GM23338 (cell line): ENCODE measurements at regions not wholly inside any gene's neighbourhood (a gene's known extent, or its start where the extent isn't known, plus 50 kb on each side); places are given as distances from the start of the nearest gene placed in this dataset.

Experiments used
- ATAC-seq: fragments of 200-7000 bp; cut with Tn5 transposase; 3 replicates; pipeline ENCODE4 v1.9.1; 2020
- DNase-seq: peaks from one replicate; pipeline ENCODE4 v3.0.0-alpha.2; 2015; ENCODE audit warnings: low spot score
- H2AFZ ChIP-seq: fragments of 200-600 bp; sonication (generic); 2 replicates; pipeline ENCODE4 v1.8.0; 2016; ENCODE audit warnings: antibody characterized with exemption, mild to moderate bottlenecking, moderate library complexity
- H3F3A ChIP-seq: fragments of 200-600 bp; sonication (generic); replicated peaks from 2 replicates; pipeline ENCODE4 v1.8.0; 2017; ENCODE audit warnings: antibody characterized with exemption, mixed run types, low read depth
- H3K27ac ChIP-seq: fragments of 200-600 bp; sonication (generic); 2 replicates; pipeline ENCODE4 v1.6.1; 2016; ENCODE audit warnings: low read depth
- H3K27me3 ChIP-seq: fragments of 200-600 bp; sonication (generic); 2 replicates; pipeline ENCODE4 v1.8.0; 2016; ENCODE audit warnings: mild to moderate bottlenecking, mixed run types, moderate library complexity; ENCODE audit not compliant: insufficient read depth
- H3K36me3 ChIP-seq: fragments of 200-600 bp; sonication (generic); 2 replicates; pipeline ENCODE4 v1.8.0; 2016; ENCODE audit warnings: mild to moderate bottlenecking; ENCODE audit not compliant: insufficient read depth
- H3K4me1 ChIP-seq: fragments of 200-600 bp; sonication (generic); 2 replicates; pipeline ENCODE4 v1.8.0; 2016; ENCODE audit warnings: mild to moderate bottlenecking, moderate library complexity; ENCODE audit not compliant: insufficient read depth
- H3K4me2 ChIP-seq: fragments of 200-600 bp; sonication (generic); 2 replicates; pipeline ENCODE4 v1.7.1; 2017; ENCODE audit warnings: mixed run types
- H3K4me3 ChIP-seq: fragments of 200-600 bp; sonication (generic); 2 replicates; pipeline ENCODE4 v1.6.1; 2016; ENCODE audit warnings: mixed run types
- H3K79me2 ChIP-seq: fragments of 200-600 bp; sonication (generic); replicated peaks from 2 replicates; pipeline ENCODE4 v1.8.0; 2017; ENCODE audit warnings: mild to moderate bottlenecking; ENCODE audit not compliant: insufficient read depth
- H3K9me2 ChIP-seq: fragments of 200-600 bp; sonication (generic); 2 replicates; pipeline ENCODE4 v1.8.0; 2017; ENCODE audit not compliant: insufficient read depth
- H4K20me1 ChIP-seq: fragments of 200-600 bp; sonication (generic); replicated peaks from 2 replicates; pipeline ENCODE4 v1.8.0; 2017; ENCODE audit warnings: mild to moderate bottlenecking; ENCODE audit not compliant: insufficient read depth
- H3K27ac Mint-ChIP-seq: 2 replicates; pipeline ENCODE4 v1.8.0; 2020; ENCODE audit warnings: inconsistent platforms, mild to moderate bottlenecking, moderate library complexity, mixed read lengths
- H3K27me3 Mint-ChIP-seq: 3 replicates; pipeline ENCODE4 v1.8.0; 2022; ENCODE audit warnings: low read depth, mild to moderate bottlenecking, moderate library complexity, mixed read lengths, inconsistent platforms; ENCODE audit not compliant: insufficient read depth, poor library complexity
- H3K36me3 Mint-ChIP-seq: 3 replicates; pipeline ENCODE4 v1.8.0; 2021; ENCODE audit warnings: low read depth, mild to moderate bottlenecking, inconsistent platforms, moderate library complexity, mixed read lengths
- H3K4me1 Mint-ChIP-seq: 3 replicates; pipeline ENCODE4 v1.8.0; 2020; ENCODE audit warnings: mild to moderate bottlenecking, inconsistent platforms, mixed read lengths
- H3K4me3 Mint-ChIP-seq: 3 replicates; pipeline ENCODE4 v1.8.0; 2021; ENCODE audit warnings: moderate library complexity, mild to moderate bottlenecking, inconsistent platforms, mixed read lengths
- H3K9me3 Mint-ChIP-seq: 3 replicates; pipeline ENCODE4 v1.8.0; 2020; ENCODE audit warnings: moderate library complexity, mild to moderate bottlenecking, inconsistent platforms, mixed read lengths
- CREB1 ChIP-seq: fragments of 250-450 bp; sonication (Bioruptor Pico); IDR thresholded peaks from 2 replicates; pipeline ENCODE4 v1.5.0; 2020; ENCODE audit warnings: low read depth, mild to moderate bottlenecking, moderate library complexity
- EZH2 ChIP-seq: fragments of 200-600 bp; sonication (generic); IDR thresholded peaks from one replicate; pipeline ENCODE4 v1.8.0; 2017; ENCODE audit warnings: antibody characterized with exemption, mild to moderate bottlenecking, low read depth; ENCODE audit not compliant: unreplicated experiment
- EZH2phosphoT487 ChIP-seq: fragments of 200-600 bp; sonication (generic); IDR thresholded peaks from one replicate; pipeline ENCODE4 v1.8.1; 2018; ENCODE audit warnings: antibody characterized with exemption; ENCODE audit not compliant: unreplicated experiment
- JUNB ChIP-seq: IDR thresholded peaks from one replicate; pipeline ENCODE4 v1.6.1; 2016; ENCODE audit warnings: antibody characterized with exemption; ENCODE audit not compliant: unreplicated experiment
- STAT1 ChIP-seq: IDR thresholded peaks from one replicate; pipeline ENCODE4 v1.6.1; 2016; ENCODE audit warnings: antibody characterized with exemption; ENCODE audit not compliant: unreplicated experiment
- ZNF114 ChIP-seq: fragments of 250-450 bp; sonication (Bioruptor Pico); IDR thresholded peaks from 2 replicates; pipeline ENCODE4 v1.5.0; 2020; ENCODE audit warnings: mild to moderate bottlenecking, moderate library complexity
- TF ChIP-seq, protein P1 (sequence below): IDR thresholded peaks from one replicate; pipeline ENCODE4 v1.6.1; 2018; ENCODE audit warnings: antibody characterized with exemption; ENCODE audit not compliant: unreplicated experiment
- TF ChIP-seq, protein P2 (sequence below), 2 experiments: fragments of 200-600 bp in 1 of 2; sonication (generic) in 1 of 2; conservative IDR thresholded peaks; 2 replicates each; pipeline versions ENCODE4 v1.5.1 to v1.6.1; 2016 to 2017; ENCODE audit warnings: antibody characterized with exemption in 2 of 2, low read depth in 2 of 2, mild to moderate bottlenecking in 2 of 2, moderate library complexity in 1 of 2
- TF ChIP-seq, protein P3 (sequence below): fragments of 250-450 bp; sonication (Bioruptor Pico); IDR thresholded peaks from 2 replicates; pipeline ENCODE4 v1.5.0; 2020; ENCODE audit warnings: mild to moderate bottlenecking, moderate library complexity

DNA sequence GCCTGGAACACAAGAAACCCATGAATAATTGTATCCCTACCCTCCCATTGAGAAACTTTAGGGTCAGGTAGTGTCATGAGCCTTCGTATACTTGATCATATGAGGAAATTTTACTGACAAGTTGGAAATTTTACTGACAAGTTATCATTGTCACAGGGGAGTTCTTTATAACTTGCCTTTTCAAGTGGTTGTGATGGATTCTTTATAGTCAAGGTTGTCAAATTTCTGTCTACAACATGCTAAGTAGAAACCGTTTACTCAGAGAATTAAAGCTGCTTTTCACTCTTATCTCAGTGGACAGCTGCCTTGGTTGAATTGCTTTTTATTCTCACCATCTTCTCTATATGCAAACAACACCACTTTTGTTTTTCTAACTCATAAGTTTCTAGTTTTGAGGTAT is 1286.4 kb downstream of the EPHA7 start (continued):
- TF ChIP-seq, protein P1, sequence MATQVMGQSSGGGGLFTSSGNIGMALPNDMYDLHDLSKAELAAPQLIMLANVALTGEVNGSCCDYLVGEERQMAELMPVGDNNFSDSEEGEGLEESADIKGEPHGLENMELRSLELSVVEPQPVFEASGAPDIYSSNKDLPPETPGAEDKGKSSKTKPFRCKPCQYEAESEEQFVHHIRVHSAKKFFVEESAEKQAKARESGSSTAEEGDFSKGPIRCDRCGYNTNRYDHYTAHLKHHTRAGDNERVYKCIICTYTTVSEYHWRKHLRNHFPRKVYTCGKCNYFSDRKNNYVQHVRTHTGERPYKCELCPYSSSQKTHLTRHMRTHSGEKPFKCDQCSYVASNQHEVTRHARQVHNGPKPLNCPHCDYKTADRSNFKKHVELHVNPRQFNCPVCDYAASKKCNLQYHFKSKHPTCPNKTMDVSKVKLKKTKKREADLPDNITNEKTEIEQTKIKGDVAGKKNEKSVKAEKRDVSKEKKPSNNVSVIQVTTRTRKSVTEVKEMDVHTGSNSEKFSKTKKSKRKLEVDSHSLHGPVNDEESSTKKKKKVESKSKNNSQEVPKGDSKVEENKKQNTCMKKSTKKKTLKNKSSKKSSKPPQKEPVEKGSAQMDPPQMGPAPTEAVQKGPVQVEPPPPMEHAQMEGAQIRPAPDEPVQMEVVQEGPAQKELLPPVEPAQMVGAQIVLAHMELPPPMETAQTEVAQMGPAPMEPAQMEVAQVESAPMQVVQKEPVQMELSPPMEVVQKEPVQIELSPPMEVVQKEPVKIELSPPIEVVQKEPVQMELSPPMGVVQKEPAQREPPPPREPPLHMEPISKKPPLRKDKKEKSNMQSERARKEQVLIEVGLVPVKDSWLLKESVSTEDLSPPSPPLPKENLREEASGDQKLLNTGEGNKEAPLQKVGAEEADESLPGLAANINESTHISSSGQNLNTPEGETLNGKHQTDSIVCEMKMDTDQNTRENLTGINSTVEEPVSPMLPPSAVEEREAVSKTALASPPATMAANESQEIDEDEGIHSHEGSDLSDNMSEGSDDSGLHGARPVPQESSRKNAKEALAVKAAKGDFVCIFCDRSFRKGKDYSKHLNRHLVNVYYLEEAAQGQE = no peak
- TF ChIP-seq STAT1 = no peak

DNA sequence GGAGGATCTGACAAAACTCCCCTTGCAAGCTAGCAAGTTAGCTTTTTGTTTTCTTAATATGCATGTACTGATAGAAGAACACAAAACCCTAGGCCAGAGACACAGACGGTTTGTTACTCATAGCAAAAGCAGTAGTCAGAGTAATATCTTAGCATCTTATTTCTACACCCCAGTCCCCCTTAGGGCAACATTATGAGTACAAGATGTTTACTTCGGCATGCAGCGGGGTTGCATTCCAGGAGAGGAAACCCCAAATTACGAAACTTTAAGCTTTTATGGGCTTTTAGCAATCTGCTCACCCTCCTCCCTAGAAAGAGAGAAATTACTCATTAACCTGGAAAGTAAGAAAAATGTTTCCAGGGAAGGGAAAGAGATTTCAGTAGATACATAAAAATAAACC is 1286.9 kb downstream of the EPHA7 start:
- no peak overlapping the region for H3K27ac Mint-ChIP-seq
- ATAC-seq = no peak
- H3K27me3 Mint-ChIP-seq = no peaks in the 10 kb centered on the region
- H3K36me3 Mint-ChIP-seq = no peaks in the 10 kb centered on the region
- no peak for DNase-seq
- H3K27me3 ChIP-seq = no peaks in the 10 kb centered on the region
- H3K4me2 ChIP-seq = no peak overlapping the region
- H2AFZ ChIP-seq = no peak overlapping the region
- H3K4me3 Mint-ChIP-seq = no peak overlapping the region
- H3K27ac ChIP-seq = no peak overlapping the region
- no peaks in the 10 kb centered on the region for H4K20me1 ChIP-seq
- no peaks in the 10 kb centered on the region for H3F3A ChIP-seq
- H3K9me3 Mint-ChIP-seq = no peaks in the 10 kb centered on the region
- H3K79me2 ChIP-seq = no peaks in the 10 kb centered on the region
- no peaks in the 10 kb centered on the region; the same call in 2 of the 3 replicates for H3K4me1 Mint-ChIP-seq
- no peaks in the 10 kb centered on the region for H3K9me2 ChIP-seq
- H3K4me1 ChIP-seq = no peaks in the 10 kb centered on the region
- no peaks in the 10 kb centered on the region for H3K36me3 ChIP-seq
- no peak overlapping the region for H3K4me3 ChIP-seq
- TF ChIP-seq, protein P2, sequence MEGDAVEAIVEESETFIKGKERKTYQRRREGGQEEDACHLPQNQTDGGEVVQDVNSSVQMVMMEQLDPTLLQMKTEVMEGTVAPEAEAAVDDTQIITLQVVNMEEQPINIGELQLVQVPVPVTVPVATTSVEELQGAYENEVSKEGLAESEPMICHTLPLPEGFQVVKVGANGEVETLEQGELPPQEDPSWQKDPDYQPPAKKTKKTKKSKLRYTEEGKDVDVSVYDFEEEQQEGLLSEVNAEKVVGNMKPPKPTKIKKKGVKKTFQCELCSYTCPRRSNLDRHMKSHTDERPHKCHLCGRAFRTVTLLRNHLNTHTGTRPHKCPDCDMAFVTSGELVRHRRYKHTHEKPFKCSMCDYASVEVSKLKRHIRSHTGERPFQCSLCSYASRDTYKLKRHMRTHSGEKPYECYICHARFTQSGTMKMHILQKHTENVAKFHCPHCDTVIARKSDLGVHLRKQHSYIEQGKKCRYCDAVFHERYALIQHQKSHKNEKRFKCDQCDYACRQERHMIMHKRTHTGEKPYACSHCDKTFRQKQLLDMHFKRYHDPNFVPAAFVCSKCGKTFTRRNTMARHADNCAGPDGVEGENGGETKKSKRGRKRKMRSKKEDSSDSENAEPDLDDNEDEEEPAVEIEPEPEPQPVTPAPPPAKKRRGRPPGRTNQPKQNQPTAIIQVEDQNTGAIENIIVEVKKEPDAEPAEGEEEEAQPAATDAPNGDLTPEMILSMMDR (conservative IDR thresholded peaks at IDR 0.05; ENCODE audit: low read depth in 2 of 2) = no peak
- no peak for TF ChIP-seq CREB1 (CRISPR knock-in tag)
- no peak for TF ChIP-seq EZH2phosphoT487
- TF ChIP-seq, protein P3, sequence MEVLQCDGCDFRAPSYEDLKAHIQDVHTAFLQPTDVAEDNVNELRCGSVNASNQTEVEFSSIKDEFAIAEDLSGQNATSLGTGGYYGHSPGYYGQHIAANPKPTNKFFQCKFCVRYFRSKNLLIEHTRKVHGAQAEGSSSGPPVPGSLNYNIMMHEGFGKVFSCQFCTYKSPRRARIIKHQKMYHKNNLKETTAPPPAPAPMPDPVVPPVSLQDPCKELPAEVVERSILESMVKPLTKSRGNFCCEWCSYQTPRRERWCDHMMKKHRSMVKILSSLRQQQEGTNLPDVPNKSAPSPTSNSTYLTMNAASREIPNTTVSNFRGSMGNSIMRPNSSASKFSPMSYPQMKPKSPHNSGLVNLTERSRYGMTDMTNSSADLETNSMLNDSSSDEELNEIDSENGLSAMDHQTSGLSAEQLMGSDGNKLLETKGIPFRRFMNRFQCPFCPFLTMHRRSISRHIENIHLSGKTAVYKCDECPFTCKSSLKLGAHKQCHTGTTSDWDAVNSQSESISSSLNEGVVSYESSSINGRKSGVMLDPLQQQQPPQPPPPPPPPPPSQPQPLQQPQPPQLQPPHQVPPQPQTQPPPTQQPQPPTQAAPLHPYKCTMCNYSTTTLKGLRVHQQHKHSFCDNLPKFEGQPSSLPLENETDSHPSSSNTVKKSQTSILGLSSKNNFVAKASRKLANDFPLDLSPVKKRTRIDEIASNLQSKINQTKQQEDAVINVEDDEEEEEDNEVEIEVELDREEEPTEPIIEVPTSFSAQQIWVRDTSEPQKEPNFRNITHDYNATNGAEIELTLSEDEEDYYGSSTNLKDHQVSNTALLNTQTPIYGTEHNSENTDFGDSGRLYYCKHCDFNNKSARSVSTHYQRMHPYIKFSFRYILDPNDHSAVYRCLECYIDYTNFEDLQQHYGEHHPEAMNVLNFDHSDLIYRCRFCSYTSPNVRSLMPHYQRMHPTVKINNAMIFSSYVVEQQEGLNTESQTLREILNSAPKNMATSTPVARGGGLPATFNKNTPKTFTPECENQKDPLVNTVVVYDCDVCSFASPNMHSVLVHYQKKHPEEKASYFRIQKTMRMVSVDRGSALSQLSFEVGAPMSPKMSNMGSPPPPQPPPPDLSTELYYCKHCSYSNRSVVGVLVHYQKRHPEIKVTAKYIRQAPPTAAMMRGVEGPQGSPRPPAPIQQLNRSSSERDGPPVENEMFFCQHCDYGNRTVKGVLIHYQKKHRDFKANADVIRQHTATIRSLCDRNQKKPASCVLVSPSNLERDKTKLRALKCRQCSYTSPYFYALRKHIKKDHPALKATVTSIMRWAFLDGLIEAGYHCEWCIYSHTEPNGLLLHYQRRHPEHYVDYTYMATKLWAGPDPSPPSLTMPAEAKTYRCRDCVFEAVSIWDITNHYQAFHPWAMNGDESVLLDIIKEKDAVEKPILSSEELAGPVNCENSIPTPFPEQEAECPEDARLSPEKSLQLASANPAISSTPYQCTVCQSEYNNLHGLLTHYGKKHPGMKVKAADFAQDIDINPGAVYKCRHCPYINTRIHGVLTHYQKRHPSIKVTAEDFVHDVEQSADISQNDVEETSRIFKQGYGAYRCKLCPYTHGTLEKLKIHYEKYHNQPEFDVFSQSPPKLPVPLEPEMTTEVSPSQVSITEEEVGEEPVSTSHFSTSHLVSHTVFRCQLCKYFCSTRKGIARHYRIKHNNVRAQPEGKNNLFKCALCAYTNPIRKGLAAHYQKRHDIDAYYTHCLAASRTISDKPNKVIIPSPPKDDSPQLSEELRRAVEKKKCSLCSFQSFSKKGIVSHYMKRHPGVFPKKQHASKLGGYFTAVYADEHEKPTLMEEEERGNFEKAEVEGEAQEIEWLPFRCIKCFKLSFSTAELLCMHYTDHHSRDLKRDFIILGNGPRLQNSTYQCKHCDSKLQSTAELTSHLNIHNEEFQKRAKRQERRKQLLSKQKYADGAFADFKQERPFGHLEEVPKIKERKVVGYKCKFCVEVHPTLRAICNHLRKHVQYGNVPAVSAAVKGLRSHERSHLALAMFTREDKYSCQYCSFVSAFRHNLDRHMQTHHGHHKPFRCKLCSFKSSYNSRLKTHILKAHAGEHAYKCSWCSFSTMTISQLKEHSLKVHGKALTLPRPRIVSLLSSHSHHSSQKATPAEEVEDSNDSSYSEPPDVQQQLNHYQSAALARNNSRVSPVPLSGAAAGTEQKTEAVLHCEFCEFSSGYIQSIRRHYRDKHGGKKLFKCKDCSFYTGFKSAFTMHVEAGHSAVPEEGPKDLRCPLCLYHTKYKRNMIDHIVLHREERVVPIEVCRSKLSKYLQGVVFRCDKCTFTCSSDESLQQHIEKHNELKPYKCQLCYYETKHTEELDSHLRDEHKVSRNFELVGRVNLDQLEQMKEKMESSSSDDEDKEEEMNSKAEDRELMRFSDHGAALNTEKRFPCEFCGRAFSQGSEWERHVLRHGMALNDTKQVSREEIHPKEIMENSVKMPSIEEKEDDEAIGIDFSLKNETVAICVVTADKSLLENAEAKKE = no peak
- no peak for TF ChIP-seq ZNF114 (CRISPR knock-in tag)
- TF ChIP-seq EZH2 = no peak
- TF ChIP-seq, protein P1 = no peak
- TF ChIP-seq JUNB = no peak
